ENCODE measurements at regions not wholly inside any gene's neighbourhood (a gene's known extent, or its start where the extent isn't known, plus 50 kb on each side); places are given as distances from the start of the nearest gene placed in this dataset.
"Not testable (repeated sequence)": the region's sequence is repeated elsewhere in the genome, so short reads cannot be mapped to it uniquely, and the experiment has no call there.

GRCh38 chr7:32748337-32748736 lies 143.2 kb downstream of the KBTBD2 start:
- TF ChIP-seq EP300 (IDR thresholded peaks at IDR 0.05; ENCODE audit: borderline replicate concordance in 1 of 2, low read depth in 1 of 2, low read length in 1 of 2); CTCF (IDR thresholded peaks at IDR 0.05); FOXJ3 (CRISPR knock-in tag; IDR thresholded peaks at IDR 0.05); SIN3A (IDR thresholded peaks at IDR 0.05; ENCODE audit: borderline replicate concordance, low read depth, low read length); REST (IDR thresholded peaks at IDR 0.05; ENCODE audit: low read depth, low read length); USF1 (IDR thresholded peaks at IDR 0.05; ENCODE audit: borderline replicate concordance, low read depth); MAX (IDR thresholded peaks at IDR 0.05; ENCODE audit: low read depth); JUND (IDR thresholded peaks at IDR 0.05); RAD21 (IDR thresholded peaks at IDR 0.05; ENCODE audit: low read length): not testable (repeated sequence)
